ENCODE measurements at regions not wholly inside any gene's neighbourhood (a gene's known extent, or its start where the extent isn't known, plus 50 kb on each side); places are given as distances from the start of the nearest gene placed in this dataset.

DNA sequence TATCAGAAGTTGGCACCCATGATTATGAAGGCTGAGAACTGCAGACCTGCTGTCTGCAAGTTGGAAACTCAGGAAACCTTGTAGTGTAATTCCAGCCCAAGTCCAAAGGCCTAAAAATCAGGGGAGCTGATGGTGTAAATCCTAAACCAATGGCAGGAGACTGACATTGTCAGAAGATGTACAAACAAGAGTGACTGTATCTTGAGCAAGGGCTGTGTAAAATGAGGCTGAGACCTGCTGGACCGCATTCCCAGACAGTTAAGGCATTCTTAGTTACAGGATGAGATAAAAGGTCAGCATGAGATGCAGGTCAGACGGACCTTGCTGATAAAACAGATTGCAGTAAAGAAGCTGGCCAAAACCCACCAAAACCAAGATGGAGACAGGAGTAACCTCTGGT, 147.7 kb downstream of the COG6 start:
- no peak for DNase-seq (ENCODE audit: low read depth)
- no peak overlapping the region for H3K4me3 ChIP-seq (ENCODE audit: low read depth, low read length)
- no peaks in the 10 kb centered on the region for H3K27me3 ChIP-seq (ENCODE audit: control insufficient read depth, insufficient read depth, low read length)
- no peaks in the 10 kb centered on the region for H3K36me3 ChIP-seq (ENCODE audit: control insufficient read depth, insufficient read depth, low read length)
- TF ChIP-seq, protein P1, sequence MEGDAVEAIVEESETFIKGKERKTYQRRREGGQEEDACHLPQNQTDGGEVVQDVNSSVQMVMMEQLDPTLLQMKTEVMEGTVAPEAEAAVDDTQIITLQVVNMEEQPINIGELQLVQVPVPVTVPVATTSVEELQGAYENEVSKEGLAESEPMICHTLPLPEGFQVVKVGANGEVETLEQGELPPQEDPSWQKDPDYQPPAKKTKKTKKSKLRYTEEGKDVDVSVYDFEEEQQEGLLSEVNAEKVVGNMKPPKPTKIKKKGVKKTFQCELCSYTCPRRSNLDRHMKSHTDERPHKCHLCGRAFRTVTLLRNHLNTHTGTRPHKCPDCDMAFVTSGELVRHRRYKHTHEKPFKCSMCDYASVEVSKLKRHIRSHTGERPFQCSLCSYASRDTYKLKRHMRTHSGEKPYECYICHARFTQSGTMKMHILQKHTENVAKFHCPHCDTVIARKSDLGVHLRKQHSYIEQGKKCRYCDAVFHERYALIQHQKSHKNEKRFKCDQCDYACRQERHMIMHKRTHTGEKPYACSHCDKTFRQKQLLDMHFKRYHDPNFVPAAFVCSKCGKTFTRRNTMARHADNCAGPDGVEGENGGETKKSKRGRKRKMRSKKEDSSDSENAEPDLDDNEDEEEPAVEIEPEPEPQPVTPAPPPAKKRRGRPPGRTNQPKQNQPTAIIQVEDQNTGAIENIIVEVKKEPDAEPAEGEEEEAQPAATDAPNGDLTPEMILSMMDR (IDR thresholded peaks at IDR 0.05; ENCODE audit: insufficient read depth, low read length, poor library complexity, severe bottlenecking) = no peak

GRCh38 chr13:39803851-39804250, 148.4 kb downstream of the COG6 start:
- Histone ChIP-seq H3K27me3 (ENCODE audit: control insufficient read depth, insufficient read depth, low read length) (no peaks in the 10 kb centered on the region), H3K4me3 (ENCODE audit: low read depth, low read length) (no peak overlapping the region), H3K36me3 (ENCODE audit: control insufficient read depth, insufficient read depth, low read length) (no peaks in the 10 kb centered on the region)
- TF ChIP-seq, protein P1 (IDR thresholded peaks at IDR 0.05; ENCODE audit: insufficient read depth, low read length, poor library complexity, severe bottlenecking) = no peak
- DNase-seq (ENCODE audit: low read depth) = no peak

GRCh38 chr13:39804332-39805210, 149.1 kb downstream of the COG6 start:
- no peaks in the 10 kb centered on the region for H3K36me3 ChIP-seq (ENCODE audit: control insufficient read depth, insufficient read depth, low read length)
- DNase-seq (ENCODE audit: low read depth) = no peak
- no peak overlapping the region for H3K4me3 ChIP-seq (ENCODE audit: low read depth, low read length)
- no peaks in the 10 kb centered on the region for H3K27me3 ChIP-seq (ENCODE audit: control insufficient read depth, insufficient read depth, low read length)
- TF ChIP-seq, protein P1 (IDR thresholded peaks at IDR 0.05; ENCODE audit: insufficient read depth, low read length, poor library complexity, severe bottlenecking) = no peak

- no peaks in the 10 kb centered on the region for H3K27me3 ChIP-seq (ENCODE audit: control insufficient read depth, insufficient read depth, low read length)
- no peak overlapping the region for H3K4me3 ChIP-seq (ENCODE audit: low read depth, low read length)
- no peaks in the 10 kb centered on the region for H3K36me3 ChIP-seq (ENCODE audit: control insufficient read depth, insufficient read depth, low read length)
- TF ChIP-seq, protein P1 (IDR thresholded peaks at IDR 0.05; ENCODE audit: insufficient read depth, low read length, poor library complexity, severe bottlenecking) = no peak
- DNase-seq (ENCODE audit: low read depth) = no peak
Measured at GRCh38 chr13:39809466-39809865, 154.0 kb downstream of the COG6 start.

DNA sequence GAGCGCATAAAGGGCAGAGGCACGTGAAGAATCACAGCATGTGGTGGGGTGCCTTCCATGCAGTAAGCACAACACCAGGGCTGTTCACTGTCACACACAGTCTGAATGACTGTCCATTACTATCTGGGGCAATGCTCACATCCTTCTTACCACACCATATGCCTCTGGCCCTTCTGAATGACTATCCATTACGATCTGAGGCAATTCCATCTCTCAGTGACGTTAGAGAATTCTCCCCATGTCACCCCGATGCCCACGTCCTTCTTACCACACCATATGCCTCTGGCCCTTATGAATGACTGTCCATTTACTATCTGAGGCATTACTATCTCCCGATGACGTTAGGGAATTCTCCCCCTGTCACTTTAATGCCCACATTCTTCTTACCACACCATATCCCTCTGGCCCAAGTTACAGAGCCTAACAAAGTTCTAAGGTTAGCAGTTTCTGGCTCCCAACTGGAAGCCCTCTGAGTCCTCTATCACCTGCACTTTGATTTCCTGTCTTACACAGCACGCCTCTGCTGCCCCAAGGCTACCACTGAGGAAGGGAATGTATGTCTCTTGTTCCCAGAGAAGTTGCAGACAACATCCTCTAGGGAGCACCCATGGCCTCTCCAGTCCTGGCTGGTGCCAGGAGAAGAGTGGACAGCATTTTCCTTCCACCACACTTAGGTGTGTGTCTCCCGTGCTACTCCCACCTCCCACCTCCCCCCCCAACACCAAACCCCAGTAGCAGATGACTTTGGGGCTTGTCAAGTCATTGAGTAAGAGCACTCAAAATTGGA, 154.8 kb downstream of the COG6 start:
- H3K4me3 ChIP-seq (ENCODE audit: low read depth, low read length) = no peak overlapping the region
- H3K36me3 ChIP-seq (ENCODE audit: control insufficient read depth, insufficient read depth, low read length) = no peaks in the 10 kb centered on the region
- no peak for DNase-seq (ENCODE audit: low read depth)
- H3K27me3 ChIP-seq (ENCODE audit: control insufficient read depth, insufficient read depth, low read length) = no peaks in the 10 kb centered on the region
- TF ChIP-seq, protein P1 (IDR thresholded peaks at IDR 0.05; ENCODE audit: insufficient read depth, low read length, poor library complexity, severe bottlenecking) = no peak

Data from kidney epithelial cell (primary cell).